ENCODE measurements at regions not wholly inside any gene's neighbourhood (a gene's known extent, or its start where the extent isn't known, plus 50 kb on each side); places are given as distances from the start of the nearest gene placed in this dataset.

DNA sequence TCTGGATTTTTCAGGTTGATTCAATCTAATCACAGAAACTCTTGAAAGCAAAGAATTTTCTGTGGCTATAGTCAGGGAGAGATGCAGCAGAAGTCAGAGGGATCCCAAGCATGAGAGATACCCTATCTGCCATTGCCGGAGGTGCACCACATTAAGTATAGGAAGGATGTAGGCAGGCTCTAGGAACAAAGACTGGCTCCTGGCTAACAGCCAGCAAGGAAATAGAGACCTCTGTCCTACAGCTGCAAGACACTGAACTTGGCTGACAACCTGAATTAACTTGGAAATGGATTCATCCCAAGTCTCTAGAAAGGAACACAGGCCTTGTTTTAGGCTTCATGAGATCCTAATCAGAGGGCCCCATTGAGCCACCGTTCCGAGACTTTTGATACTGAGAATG, 364.9 kb upstream of the FLRT2 start:
- no peak overlapping the region for H3K4me3 Mint-ChIP-seq
- Histone ChIP-seq H3K36me3 (ENCODE audit: insufficient read depth, low read length) (no peaks in the 10 kb centered on the region), H3K4me3 (ENCODE audit: low read length) (no peak overlapping the region), H3K9me3 (ENCODE audit: control insufficient read depth in 1 of 2, insufficient read depth in 1 of 2, low read length in 2 of 2) (no peaks in the 10 kb centered on the region), H3K27ac (ENCODE audit: low read depth in 1 of 2, low read length in 2 of 2) (no peak overlapping the region), H3K27me3 (ENCODE audit: control insufficient read depth in 1 of 2, insufficient read depth in 2 of 2, low read length in 2 of 2) (no peaks in the 10 kb centered on the region), H3K4me1 (ENCODE audit: insufficient read depth, low read length) (no peaks in the 10 kb centered on the region)
- POLR2A ChIA-PET = no interaction called here
- TF ChIP-seq, protein P1, sequence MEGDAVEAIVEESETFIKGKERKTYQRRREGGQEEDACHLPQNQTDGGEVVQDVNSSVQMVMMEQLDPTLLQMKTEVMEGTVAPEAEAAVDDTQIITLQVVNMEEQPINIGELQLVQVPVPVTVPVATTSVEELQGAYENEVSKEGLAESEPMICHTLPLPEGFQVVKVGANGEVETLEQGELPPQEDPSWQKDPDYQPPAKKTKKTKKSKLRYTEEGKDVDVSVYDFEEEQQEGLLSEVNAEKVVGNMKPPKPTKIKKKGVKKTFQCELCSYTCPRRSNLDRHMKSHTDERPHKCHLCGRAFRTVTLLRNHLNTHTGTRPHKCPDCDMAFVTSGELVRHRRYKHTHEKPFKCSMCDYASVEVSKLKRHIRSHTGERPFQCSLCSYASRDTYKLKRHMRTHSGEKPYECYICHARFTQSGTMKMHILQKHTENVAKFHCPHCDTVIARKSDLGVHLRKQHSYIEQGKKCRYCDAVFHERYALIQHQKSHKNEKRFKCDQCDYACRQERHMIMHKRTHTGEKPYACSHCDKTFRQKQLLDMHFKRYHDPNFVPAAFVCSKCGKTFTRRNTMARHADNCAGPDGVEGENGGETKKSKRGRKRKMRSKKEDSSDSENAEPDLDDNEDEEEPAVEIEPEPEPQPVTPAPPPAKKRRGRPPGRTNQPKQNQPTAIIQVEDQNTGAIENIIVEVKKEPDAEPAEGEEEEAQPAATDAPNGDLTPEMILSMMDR (IDR thresholded peaks at IDR 0.05) = no peak
- H3K9me3 Mint-ChIP-seq = peaks cover 20% of the 10 kb centered on the region
- no peak for DNase-seq
- CTCF ChIA-PET = no interaction called here
- no peak overlapping the region for H3K27ac Mint-ChIP-seq
- ATAC-seq (ENCODE audit: poor library complexity) = no peak
- H3K27me3 Mint-ChIP-seq = no peaks in the 10 kb centered on the region
- intact Hi-C loops (cut with DNase I, micrococcal nuclease) = no loop called here
- H3K36me3 Mint-ChIP-seq (ENCODE audit: low read depth) = no peaks in the 10 kb centered on the region
- no peaks in the 10 kb centered on the region for H3K4me1 Mint-ChIP-seq (ENCODE audit: low read depth)

DNA sequence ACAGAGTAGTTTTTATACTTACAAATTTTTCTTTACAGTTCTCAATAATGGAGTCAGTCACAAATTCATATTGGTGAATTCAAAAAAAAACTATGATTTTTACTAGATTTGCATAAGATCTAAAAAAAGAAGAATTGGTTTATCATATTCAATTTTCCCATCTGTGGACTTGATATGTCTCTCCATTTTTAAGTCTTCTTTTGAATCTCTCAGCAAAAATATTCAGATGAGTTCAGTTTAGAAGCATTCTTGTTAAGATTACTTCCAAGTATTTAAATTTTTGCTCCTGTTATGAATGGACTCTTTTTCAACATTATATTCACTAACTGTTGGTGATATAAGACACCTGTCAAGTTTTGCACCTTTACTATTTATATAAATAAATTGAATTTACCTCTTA, 360.6 kb upstream of the FLRT2 start:
- H3K4me3 Mint-ChIP-seq = no peak overlapping the region
- Histone ChIP-seq H3K27ac (ENCODE audit: low read depth in 1 of 2, low read length in 2 of 2) (no peak overlapping the region), H3K36me3 (ENCODE audit: insufficient read depth, low read length) (no peaks in the 10 kb centered on the region), H3K4me3 (ENCODE audit: low read length) (no peak overlapping the region), H3K4me1 (ENCODE audit: insufficient read depth, low read length) (no peaks in the 10 kb centered on the region), H3K27me3 (ENCODE audit: control insufficient read depth in 1 of 2, insufficient read depth in 2 of 2, low read length in 2 of 2) (no peaks in the 10 kb centered on the region), H3K9me3 (ENCODE audit: control insufficient read depth in 1 of 2, insufficient read depth in 1 of 2, low read length in 2 of 2) (no peaks in the 10 kb centered on the region)
- no peaks in the 10 kb centered on the region for H3K36me3 Mint-ChIP-seq (ENCODE audit: low read depth)
- H3K9me3 Mint-ChIP-seq = peaks cover 17% of the 10 kb centered on the region
- DNase-seq = no peak
- ChIA-PET POLR2A (no interaction called here), CTCF (no interaction called here)
- TF ChIP-seq, protein P1 (IDR thresholded peaks at IDR 0.05) = no peak
- H3K27me3 Mint-ChIP-seq = no peaks in the 10 kb centered on the region
- no peaks in the 10 kb centered on the region for H3K4me1 Mint-ChIP-seq (ENCODE audit: low read depth)
- intact Hi-C loops (cut with DNase I, micrococcal nuclease) = no loop called here
- H3K27ac Mint-ChIP-seq = no peak overlapping the region
- no peak for ATAC-seq (ENCODE audit: poor library complexity)

DNA sequence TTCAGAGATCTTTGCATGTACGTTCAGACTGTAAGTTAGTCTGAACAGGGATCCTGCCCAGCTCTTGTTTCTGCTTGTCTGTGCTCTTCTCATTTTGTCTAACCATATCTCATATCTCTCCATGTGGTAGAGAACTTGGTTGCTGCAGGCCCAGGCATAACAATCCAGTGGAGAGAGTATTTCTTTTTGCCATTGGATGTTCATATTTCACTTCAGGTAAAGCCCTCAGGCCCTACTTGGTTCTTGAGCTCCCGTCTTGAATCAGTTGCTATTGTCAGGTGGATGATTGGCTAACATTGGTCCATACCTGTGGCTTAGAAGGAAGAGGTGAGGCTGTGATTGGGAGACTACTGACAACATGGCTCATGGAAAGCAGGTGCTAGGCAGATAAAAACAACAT, 357.7 kb upstream of the FLRT2 start:
- DNase-seq (no peak), ATAC-seq (ENCODE audit: poor library complexity) (no peak)
- TF ChIP-seq, protein P1 (IDR thresholded peaks at IDR 0.05) = no peak
- no peak overlapping the region for H3K4me3 ChIP-seq (ENCODE audit: low read length)
- POLR2A ChIA-PET = no interaction called here
- no peaks in the 10 kb centered on the region for H3K36me3 ChIP-seq (ENCODE audit: insufficient read depth, low read length)
- peaks cover 16% of the 10 kb centered on the region for H3K9me3 Mint-ChIP-seq
- no peaks in the 10 kb centered on the region for H3K27me3 ChIP-seq (ENCODE audit: control insufficient read depth in 1 of 2, insufficient read depth in 2 of 2, low read length in 2 of 2)
- peaks cover 0 to 3% of the 10 kb centered on the region in 2 experiments for H3K9me3 ChIP-seq (ENCODE audit: control insufficient read depth in 1 of 2, insufficient read depth in 1 of 2, low read length in 2 of 2)
- H3K4me3 Mint-ChIP-seq = no peak overlapping the region
- H3K27ac ChIP-seq (ENCODE audit: low read depth in 1 of 2, low read length in 2 of 2) = no peak overlapping the region
- no peak overlapping the region for H3K27ac Mint-ChIP-seq
- H3K27me3 Mint-ChIP-seq = no peaks in the 10 kb centered on the region
- H3K36me3 Mint-ChIP-seq (ENCODE audit: low read depth) = no peaks in the 10 kb centered on the region
- no peaks in the 10 kb centered on the region for H3K4me1 ChIP-seq (ENCODE audit: insufficient read depth, low read length)
- intact Hi-C loops (cut with DNase I, micrococcal nuclease) = no loop called here
- H3K4me1 Mint-ChIP-seq (ENCODE audit: low read depth) = no peaks in the 10 kb centered on the region
- CTCF ChIA-PET = no interaction called here

All from CD4-positive, alpha-beta T cell (primary cell).